B cell (primary cell): ENCODE measurements at regions not wholly inside any gene's neighbourhood (a gene's known extent, or its start where the extent isn't known, plus 50 kb on each side); places are given as distances from the start of the nearest gene placed in this dataset.
A peak's percentile ranks its signal among the peaks of the same experiment; 100 is the strongest.

ENCODE experiments used
- ATAC-seq: fragments of 200-7000 bp; cut with Tn5 transposase; one replicate; pipeline ENCODE4 v1.10.0; 2021; ENCODE audit warnings: low read depth, mild to moderate bottlenecking, moderate number of reproducible peaks, moderate library complexity
- CTCF ChIA-PET: fragments of 350-600 bp; sonication (Branson Sonifier 250); formaldehyde crosslinking; loops from one replicate; lab custom pipeline; 2021; ENCODE audit warnings: antibody characterized with exemption, inconsistent platforms; lab: Charles Lee
- POLR2A ChIA-PET: fragments of 350-600 bp; sonication (Branson Sonifier 250); formaldehyde crosslinking; loops from one replicate; lab custom pipeline; 2021; ENCODE audit warnings: antibody characterized with exemption; lab: Charles Lee
- DNase-seq: peaks from one replicate; pipeline ENCODE4 v3.0.0; 2013
- H2AFZ ChIP-seq: 2 replicates; pipeline ENCODE4 v1.6.1; 2012; ENCODE audit warnings: mild to moderate bottlenecking, low read depth, low read length; ENCODE audit not compliant: insufficient read depth, poor library complexity, severe bottlenecking
- H3K27ac ChIP-seq, 2 donors: 1 replicate in 1 of 2; 2 replicates in 1 of 2; pipeline ENCODE4 v1.5.1; 2012 to 2013; ENCODE audit warnings: low read length in 2 of 2, mild to moderate bottlenecking in 2 of 2, moderate library complexity in 1 of 2
- H3K27me3 ChIP-seq, 4 experiments: fragments of 200-600 bp in 1 of 4; sonication (generic) in 1 of 4; replicated peaks in 1 of 4; 1 replicate in 2 of 4; 2 replicates in 2 of 4; pipeline versions ENCODE4 v1.6.1 to v1.7.0; 2013 to 2016; ENCODE audit warnings: low read length in 3 of 4, mild to moderate bottlenecking in 2 of 4, mixed read lengths in 1 of 4, moderate library complexity in 1 of 4; ENCODE audit not compliant: insufficient read depth in 4 of 4, control insufficient read depth in 3 of 4; ENCODE audit errors: control extremely low read depth in 1 of 4
- H3K36me3 ChIP-seq, 2 experiments: replicated peaks in 1 of 2; 1 replicate in 1 of 2; 2 replicates in 1 of 2; pipeline versions ENCODE4 v1.6.1 to v1.7.1; 2013; ENCODE audit warnings: low read length in 1 of 2; ENCODE audit not compliant: insufficient read depth in 2 of 2, control insufficient read depth in 1 of 2; ENCODE audit errors: control extremely low read depth in 1 of 2, extremely low read depth in 1 of 2
- H3K4me1 ChIP-seq, 2 donors: fragments of 200-600 bp in 1 of 2; sonication (generic) in 1 of 2; 1 replicate in 1 of 2; 2 replicates in 1 of 2; pipeline versions ENCODE4 v1.5.1 to v1.6.1; 2013 to 2017; ENCODE audit warnings: low read length in 2 of 2; ENCODE audit not compliant: control insufficient read depth in 2 of 2, insufficient read depth in 2 of 2
- H3K4me2 ChIP-seq: replicated peaks from 2 replicates; pipeline ENCODE3; 2012; ENCODE audit warnings: mild to moderate bottlenecking, low read depth, low read length; ENCODE audit not compliant: poor library complexity, severe bottlenecking
- H3K4me3 ChIP-seq, 5 experiments: fragments of 200-600 bp in 1 of 5; sonication (generic) in 1 of 5; 1 replicate in 3 of 5; 2 replicates in 2 of 5; pipeline versions ENCODE4 v1.5.1 to v1.7.0; 2011 to 2016; ENCODE audit warnings: low read length in 4 of 5, mild to moderate bottlenecking in 4 of 5, low read depth in 2 of 5, control low read depth in 1 of 5, moderate library complexity in 1 of 5; ENCODE audit not compliant: insufficient read depth in 1 of 5; ENCODE audit errors: control extremely low read depth in 1 of 5, extremely low read depth in 1 of 5
- H3K79me2 ChIP-seq: fragments of 200-600 bp; sonication (generic); one replicate; pipeline ENCODE4 v1.6.0; 2016; ENCODE audit warnings: low read length; ENCODE audit not compliant: control insufficient read depth, insufficient read depth
- H3K9ac ChIP-seq: fragments of 200-600 bp; sonication (generic); 2 replicates; pipeline ENCODE4 v1.6.1; 2017; ENCODE audit warnings: mild to moderate bottlenecking, low read length, moderate library complexity
- H3K9me3 ChIP-seq, 3 donors: one replicate each; pipeline versions ENCODE4 v1.6.1 to v1.7.1; 2013; ENCODE audit warnings: low read length in 2 of 3; ENCODE audit not compliant: control insufficient read depth in 2 of 3, insufficient read depth in 1 of 3; ENCODE audit errors: control extremely low read depth in 1 of 3
- H4K20me1 ChIP-seq: 2 replicates; pipeline ENCODE4 v1.6.0; 2012; ENCODE audit warnings: mild to moderate bottlenecking, low read length; ENCODE audit not compliant: insufficient read depth, control insufficient read depth, poor library complexity, severe bottlenecking
- H3K27ac Mint-ChIP-seq: one replicate; pipeline ENCODE4 v1.8.0; 2021; ENCODE audit warnings: mixed read lengths
- H3K27me3 Mint-ChIP-seq: one replicate; pipeline ENCODE4 v1.8.0; 2021; ENCODE audit warnings: mixed read lengths
- H3K4me1 Mint-ChIP-seq: one replicate; pipeline ENCODE4 v1.8.0; 2021; ENCODE audit warnings: mixed read lengths
- H3K4me3 Mint-ChIP-seq: one replicate; pipeline ENCODE4 v1.8.0; 2021; ENCODE audit warnings: mixed read lengths
- H3K9me3 Mint-ChIP-seq: one replicate; pipeline ENCODE4 v1.8.0; 2022; ENCODE audit warnings: mixed read lengths; ENCODE audit not compliant: insufficient read depth
- CTCF ChIP-seq: fragments of 200-600 bp; IDR thresholded peaks from one replicate; pipeline ENCODE4 v1.8.0; 2022; ENCODE audit warnings: antibody characterized with exemption, mild to moderate bottlenecking
- EZH2 ChIP-seq: IDR thresholded peaks from 2 replicates; pipeline ENCODE4 v1.6.1; 2012; ENCODE audit warnings: borderline replicate concordance, low read depth, mild to moderate bottlenecking, moderate library complexity, low read length; ENCODE audit not compliant: insufficient read depth, poor library complexity, severe bottlenecking
- WGBS: methylation state at CpG from one replicate; pipeline ENCODE4 v1.1.5; 2013; ENCODE audit warnings: missing lambda C conversion rate; ENCODE audit not compliant: insufficient coverage; 5-methylcytosine and 5-hydroxymethylcytosine counted together
- intact Hi-C: fragments of 100-400 bp; cut with micrococcal nuclease; formaldehyde crosslinking; loops from one replicate; pipeline ENCODE4 v1.10.0; 2022

GRCh38 chr19:23832717-23833327 lies 74.1 kb upstream of the ZNF681 start:
- no peak overlapping the region for H3K27ac ChIP-seq
- Mint-ChIP-seq H3K4me1 (no peaks in the 10 kb centered on the region), H3K27ac (no peak overlapping the region), H3K9me3 (peaks cover 21% of the 10 kb centered on the region), H3K27me3 (no peaks in the 10 kb centered on the region), H3K4me3 (no peak overlapping the region)
- no peak overlapping the region for H3K4me3 ChIP-seq
- CTCF ChIA-PET: no interaction called here
- peaks cover 14 to 44% (median 20%) of the 10 kb centered on the region in 3 donors for H3K9me3 ChIP-seq
- intact Hi-C loops: no loop called here
- no peak for ATAC-seq
- WGBS: no CpG with 5 or more reads among the region's 2 CpGs
- H3K4me2 ChIP-seq: no peak overlapping the region
- no peaks in the 10 kb centered on the region for H3K79me2 ChIP-seq
- TF ChIP-seq CTCF (no peak), EZH2 (no peak)
- no peak overlapping the region for H3K9ac ChIP-seq
- H3K36me3 ChIP-seq: no peaks in the 10 kb centered on the region
- H3K4me1 ChIP-seq: no peaks in the 10 kb centered on the region
- no peak overlapping the region for H2AFZ ChIP-seq
- H3K27me3 ChIP-seq: no peaks in the 10 kb centered on the region
- no peaks in the 10 kb centered on the region for H4K20me1 ChIP-seq
- DNase-seq: no peak
- POLR2A ChIA-PET: no interaction called here

- H3K9me3 ChIP-seq: peaks cover 5 to 56% (median 39%) of the 10 kb centered on the region in 3 donors
- peak overlapping the region in 1 of 2 donors; percentile 44 for H3K27ac ChIP-seq
- ChIA-PET POLR2A (no interaction called here), CTCF (no interaction called here)
- H2AFZ ChIP-seq: no peak overlapping the region
- H3K79me2 ChIP-seq: no peaks in the 10 kb centered on the region
- peak overlapping the region; percentile 38 for H3K27ac Mint-ChIP-seq
- no peaks in the 10 kb centered on the region for H4K20me1 ChIP-seq
- H3K9me3 Mint-ChIP-seq: peaks cover 14% of the 10 kb centered on the region
- ATAC-seq (peak; percentile 78), DNase-seq (peak; percentile 46)
- H3K9ac ChIP-seq: no peak overlapping the region
- H3K4me1 ChIP-seq: no peaks in the 10 kb centered on the region
- H3K36me3 ChIP-seq: no peaks in the 10 kb centered on the region
- H3K27me3 ChIP-seq: no peaks in the 10 kb centered on the region
- H3K27me3 Mint-ChIP-seq: no peaks in the 10 kb centered on the region
- TF ChIP-seq EZH2 (no peak), CTCF (peak; percentile 34)
- H3K4me1 Mint-ChIP-seq: no peaks in the 10 kb centered on the region
- H3K4me3 ChIP-seq: no peak overlapping the region
- WGBS: 0% methylated on average over 1 of the region's 2 CpGs
- no peak overlapping the region for H3K4me3 Mint-ChIP-seq
- no peak overlapping the region for H3K4me2 ChIP-seq
- intact Hi-C loops: no loop called here
Measured at GRCh38 chr19:23823952-23824389, 65.3 kb upstream of the ZNF681 start.
